Sigmoid colon (tissue), 4 donors: ENCODE measurements at regions not wholly inside any gene's neighbourhood (a gene's known extent, or its start where the extent isn't known, plus 50 kb on each side); places are given as distances from the start of the nearest gene placed in this dataset.
"Not testable (repeated sequence)": the region's sequence is repeated elsewhere in the genome, so short reads cannot be mapped to it uniquely, and the experiment has no call there.

Experiments used
- CTCF ChIP-seq, 4 experiments: fragments of 450-650 bp in 3 of 4; fragments of 200-600 bp in 1 of 4; IDR thresholded peaks; one replicate each; pipeline ENCODE4 v1.5.1; 2016 to 2019; ENCODE audit warnings: antibody characterized with exemption in 4 of 4, mild to moderate bottlenecking in 3 of 4, moderate library complexity in 2 of 4
- EP300 ChIP-seq, 4 donors: sonication (generic); formaldehyde crosslinking; IDR thresholded peaks; one replicate each; pipeline ENCODE4 v1.6.1; 2017; ENCODE audit warnings: antibody characterized with exemption in 4 of 4
- POLR2A ChIP-seq, 2 donors: fragments of 450-650 bp; IDR thresholded peaks; one replicate each; pipeline ENCODE4 v1.6.1; 2016; ENCODE audit warnings: antibody characterized with exemption in 2 of 2, mild to moderate bottlenecking in 2 of 2, moderate library complexity in 2 of 2
- POLR2AphosphoS5 ChIP-seq, 4 donors: sonication (generic); formaldehyde crosslinking; IDR thresholded peaks; one replicate each; pipeline ENCODE4 v1.6.1; 2017; ENCODE audit warnings: antibody characterized with exemption in 4 of 4

GRCh38 chr21:9030141-9030665, 1491.2 kb upstream of the TPTE start:
- not testable (repeated sequence) for TF ChIP-seq EP300, CTCF, POLR2A, POLR2AphosphoS5 (IDR thresholded peaks at IDR 0.05)
